Ishikawa (cell line): ENCODE measurements at regions not wholly inside any gene's neighbourhood (a gene's known extent, or its start where the extent isn't known, plus 50 kb on each side); places are given as distances from the start of the nearest gene placed in this dataset.

Experiments used
- CEBPB ChIP-seq: IDR thresholded peaks from 2 replicates; pipeline ENCODE4 v1.6.1; 2012
- CREB1 ChIP-seq: IDR thresholded peaks from 2 replicates; pipeline ENCODE4 v1.6.1; 2012; ENCODE audit warnings: low read depth
- EGR1 ChIP-seq: IDR thresholded peaks from 2 replicates; pipeline ENCODE4 v1.6.1; 2012
- EP300 ChIP-seq: IDR thresholded peaks from 2 replicates; pipeline ENCODE4 v1.6.1; 2012; ENCODE audit warnings: borderline replicate concordance
- FOXM1 ChIP-seq: IDR thresholded peaks from 2 replicates; pipeline ENCODE4 v1.6.1; 2012; ENCODE audit warnings: low read depth, borderline replicate concordance
- MAX ChIP-seq: IDR thresholded peaks from 2 replicates; pipeline ENCODE4 v1.6.1; 2012
- NFIC ChIP-seq: IDR thresholded peaks from 2 replicates; pipeline ENCODE4 v1.6.1; 2012
- RAD21 ChIP-seq: IDR thresholded peaks from 2 replicates; pipeline ENCODE4 v1.6.1; 2012; ENCODE audit warnings: low read depth
- TAF1 ChIP-seq: IDR thresholded peaks from 2 replicates; pipeline ENCODE4 v1.6.1; 2012; ENCODE audit warnings: low read depth, mild to moderate bottlenecking
- TCF12 ChIP-seq: IDR thresholded peaks from 2 replicates; pipeline ENCODE4 v1.6.1; 2012; ENCODE audit warnings: low read depth
- TEAD4 ChIP-seq: IDR thresholded peaks from 2 replicates; pipeline ENCODE4 v1.6.1; 2012
- USF1 ChIP-seq: IDR thresholded peaks from 2 replicates; pipeline ENCODE4 v1.6.1; 2012
- YY1 ChIP-seq: IDR thresholded peaks from 2 replicates; pipeline ENCODE4 v1.6.1; 2012; ENCODE audit warnings: low read depth
- ZBTB7A ChIP-seq: IDR thresholded peaks from 2 replicates; pipeline ENCODE4 v1.6.1; 2012; ENCODE audit warnings: low read depth
- TF ChIP-seq, protein P1 (sequence below): IDR thresholded peaks from 2 replicates; pipeline ENCODE4 v1.6.1; 2012; ENCODE audit warnings: low read depth, mild to moderate bottlenecking

DNA sequence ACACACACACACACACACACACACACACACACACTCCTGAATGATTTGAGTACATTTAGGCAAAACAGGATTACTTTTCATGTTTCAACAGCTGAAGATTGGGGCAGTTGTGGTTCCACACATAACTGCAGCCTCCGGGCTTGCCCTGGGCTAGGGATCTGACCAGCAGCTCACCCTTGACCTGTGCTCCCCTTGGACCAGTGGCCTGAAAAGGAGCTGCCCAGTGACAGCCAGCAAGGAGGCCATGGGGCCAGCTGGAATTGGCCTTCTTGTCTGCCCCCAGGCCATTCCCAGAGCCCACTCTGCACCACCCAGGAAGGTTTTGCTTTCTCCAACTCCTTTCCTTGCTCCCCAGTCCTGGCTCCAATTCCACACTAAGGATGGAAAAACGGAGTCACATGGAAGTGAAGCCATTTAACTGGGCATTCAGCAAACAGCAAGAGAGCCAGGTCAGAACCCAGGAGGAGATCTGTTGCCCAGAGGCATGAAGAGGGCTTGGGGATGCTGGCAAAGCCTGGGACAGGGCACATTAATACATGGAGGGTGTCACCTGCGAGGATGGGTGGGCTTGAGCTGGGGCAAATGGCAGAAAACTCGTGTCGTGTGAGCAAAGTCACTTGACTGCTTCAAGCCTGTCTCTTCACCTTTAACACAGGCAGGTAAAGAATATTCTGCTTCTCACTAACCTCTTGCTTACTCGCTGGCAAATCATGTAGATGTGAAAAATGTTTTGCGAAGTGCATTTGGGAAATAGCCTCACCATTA lies 61.5 kb upstream of the GDF10 start:
- TF ChIP-seq YY1 (no peak), TCF12 (no peak), USF1 (no peak)

DNA sequence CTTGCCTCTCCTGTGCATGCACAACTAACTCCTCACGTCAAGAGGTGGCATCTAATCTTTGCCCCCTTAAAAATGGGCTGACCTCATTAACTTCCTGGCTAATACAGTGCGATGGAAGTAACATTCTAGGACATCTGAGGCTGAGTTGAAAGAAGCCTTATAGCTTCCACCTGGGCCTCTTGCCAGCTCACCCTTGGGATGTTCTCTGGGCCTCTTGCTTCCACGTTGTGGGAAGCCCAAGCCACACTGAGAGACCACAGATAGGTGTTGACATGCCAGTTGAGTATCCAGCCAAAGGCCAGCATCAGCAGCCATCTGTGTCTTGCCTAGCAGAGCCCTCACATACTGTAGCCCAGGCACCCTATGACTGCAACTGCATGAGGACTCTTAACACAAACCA lies 60.8 kb upstream of the GDF10 start:
- TF ChIP-seq TAF1 (no peak), TEAD4 (no peak), USF1 (no peak), CREB1 (no peak), TCF12 (no peak), EGR1 (no peak), ZBTB7A (no peak), RAD21 (no peak), MAX (no peak), NFIC (no peak), FOXM1 (no peak), YY1 (no peak), CEBPB (no peak), EP300 (no peak)
- TF ChIP-seq, protein P1, sequence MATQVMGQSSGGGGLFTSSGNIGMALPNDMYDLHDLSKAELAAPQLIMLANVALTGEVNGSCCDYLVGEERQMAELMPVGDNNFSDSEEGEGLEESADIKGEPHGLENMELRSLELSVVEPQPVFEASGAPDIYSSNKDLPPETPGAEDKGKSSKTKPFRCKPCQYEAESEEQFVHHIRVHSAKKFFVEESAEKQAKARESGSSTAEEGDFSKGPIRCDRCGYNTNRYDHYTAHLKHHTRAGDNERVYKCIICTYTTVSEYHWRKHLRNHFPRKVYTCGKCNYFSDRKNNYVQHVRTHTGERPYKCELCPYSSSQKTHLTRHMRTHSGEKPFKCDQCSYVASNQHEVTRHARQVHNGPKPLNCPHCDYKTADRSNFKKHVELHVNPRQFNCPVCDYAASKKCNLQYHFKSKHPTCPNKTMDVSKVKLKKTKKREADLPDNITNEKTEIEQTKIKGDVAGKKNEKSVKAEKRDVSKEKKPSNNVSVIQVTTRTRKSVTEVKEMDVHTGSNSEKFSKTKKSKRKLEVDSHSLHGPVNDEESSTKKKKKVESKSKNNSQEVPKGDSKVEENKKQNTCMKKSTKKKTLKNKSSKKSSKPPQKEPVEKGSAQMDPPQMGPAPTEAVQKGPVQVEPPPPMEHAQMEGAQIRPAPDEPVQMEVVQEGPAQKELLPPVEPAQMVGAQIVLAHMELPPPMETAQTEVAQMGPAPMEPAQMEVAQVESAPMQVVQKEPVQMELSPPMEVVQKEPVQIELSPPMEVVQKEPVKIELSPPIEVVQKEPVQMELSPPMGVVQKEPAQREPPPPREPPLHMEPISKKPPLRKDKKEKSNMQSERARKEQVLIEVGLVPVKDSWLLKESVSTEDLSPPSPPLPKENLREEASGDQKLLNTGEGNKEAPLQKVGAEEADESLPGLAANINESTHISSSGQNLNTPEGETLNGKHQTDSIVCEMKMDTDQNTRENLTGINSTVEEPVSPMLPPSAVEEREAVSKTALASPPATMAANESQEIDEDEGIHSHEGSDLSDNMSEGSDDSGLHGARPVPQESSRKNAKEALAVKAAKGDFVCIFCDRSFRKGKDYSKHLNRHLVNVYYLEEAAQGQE = no peak

- TF ChIP-seq CREB1 (no peak), TEAD4 (no peak), YY1 (no peak), ZBTB7A (no peak), EGR1 (no peak), EP300 (no peak), NFIC (no peak), MAX (no peak), TAF1 (no peak), FOXM1 (no peak), RAD21 (no peak), CEBPB (no peak), USF1 (no peak), TCF12 (no peak)
- TF ChIP-seq, protein P1 = no peak
Observed at GRCh38 chr10:47240173-47240572, 59.8 kb upstream of the GDF10 start.

DNA sequence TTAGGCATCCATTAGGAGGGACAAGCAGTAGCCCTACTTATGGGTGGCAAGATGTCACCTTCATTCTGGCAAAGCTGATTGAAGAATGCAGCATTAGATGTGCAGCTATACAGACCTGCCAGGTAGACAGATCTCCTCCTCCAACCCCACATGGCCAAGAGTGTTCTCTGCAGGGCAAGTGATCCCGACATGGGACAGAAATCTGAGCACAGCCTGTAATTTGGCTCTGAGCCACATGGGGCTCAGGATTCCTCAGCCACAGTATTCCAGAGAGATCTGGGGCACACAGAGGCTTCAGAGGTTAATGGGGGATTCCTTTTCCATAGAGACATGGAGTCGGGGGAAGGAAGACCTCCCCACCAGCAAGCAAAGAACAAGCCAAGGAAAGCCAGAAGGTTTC lies 58.7 kb upstream of the GDF10 start:
- TF ChIP-seq CEBPB (no peak), EP300 (no peak), ZBTB7A (no peak), TAF1 (no peak), FOXM1 (no peak), YY1 (no peak), TEAD4 (no peak), MAX (no peak), NFIC (no peak), RAD21 (no peak), TCF12 (no peak)

DNA sequence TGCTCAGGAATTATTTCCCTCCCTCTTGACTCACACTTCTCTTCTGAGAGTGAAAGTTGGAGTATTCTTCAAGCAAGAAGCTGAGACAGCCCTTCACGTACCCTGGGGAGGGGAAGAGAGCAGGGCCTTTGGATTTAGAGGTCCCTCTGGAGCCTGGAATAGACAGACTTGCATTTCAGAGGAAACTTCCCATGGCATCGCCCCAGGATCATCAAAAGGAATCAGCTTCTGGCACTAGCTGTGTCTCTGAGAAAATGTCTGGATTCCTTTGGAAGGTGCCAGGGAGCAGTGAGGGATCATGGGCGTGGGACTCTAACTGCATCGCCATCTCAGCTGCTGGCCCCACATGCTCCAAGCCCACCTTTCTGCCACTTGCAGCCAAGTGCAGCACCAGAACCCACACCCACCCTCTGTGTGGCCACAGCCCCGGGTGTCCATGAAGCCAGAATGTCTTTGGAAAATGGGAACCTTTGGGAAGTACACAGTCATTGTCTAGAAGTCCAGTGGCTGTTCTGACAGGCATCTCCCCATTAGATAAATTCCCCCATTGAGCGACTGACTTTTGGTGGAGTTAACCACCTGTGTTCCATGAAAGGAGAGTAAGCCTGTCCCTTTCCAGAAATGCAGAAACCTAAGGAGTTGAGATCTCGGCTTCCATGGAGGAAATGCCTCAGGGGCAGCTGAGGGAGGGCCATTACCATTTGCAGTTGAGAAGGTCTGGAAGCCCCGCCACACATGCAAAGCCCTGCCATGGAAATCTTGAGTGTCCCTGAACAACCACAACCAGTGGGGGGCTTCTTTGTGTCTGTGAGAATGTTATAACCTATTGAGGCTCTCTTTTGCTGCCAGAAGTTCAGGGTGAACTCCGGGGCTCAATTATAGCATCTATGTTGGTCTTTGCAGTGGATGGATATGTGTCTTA lies 57.8 kb upstream of the GDF10 start:
- TF ChIP-seq CREB1 (no peak), TAF1 (no peak), NFIC (no peak), MAX (no peak), TCF12 (no peak), CEBPB (no peak), EP300 (no peak), USF1 (no peak), RAD21 (no peak), EGR1 (no peak), ZBTB7A (no peak)
- TF ChIP-seq, protein P1 = no peak
